GM04503 (cell line): ENCODE measurements at regions not wholly inside any gene's neighbourhood (a gene's known extent, or its start where the extent isn't known, plus 50 kb on each side); places are given as distances from the start of the nearest gene placed in this dataset.
"Not testable (repeated sequence)": the region's sequence is repeated elsewhere in the genome, so short reads cannot be mapped to it uniquely, and the experiment has no call there.

ENCODE experiments used
- DNase-seq: peaks from one replicate; pipeline ENCODE4 v3.0.0-alpha.2; 2012; ENCODE audit warnings: low read depth

DNA sequence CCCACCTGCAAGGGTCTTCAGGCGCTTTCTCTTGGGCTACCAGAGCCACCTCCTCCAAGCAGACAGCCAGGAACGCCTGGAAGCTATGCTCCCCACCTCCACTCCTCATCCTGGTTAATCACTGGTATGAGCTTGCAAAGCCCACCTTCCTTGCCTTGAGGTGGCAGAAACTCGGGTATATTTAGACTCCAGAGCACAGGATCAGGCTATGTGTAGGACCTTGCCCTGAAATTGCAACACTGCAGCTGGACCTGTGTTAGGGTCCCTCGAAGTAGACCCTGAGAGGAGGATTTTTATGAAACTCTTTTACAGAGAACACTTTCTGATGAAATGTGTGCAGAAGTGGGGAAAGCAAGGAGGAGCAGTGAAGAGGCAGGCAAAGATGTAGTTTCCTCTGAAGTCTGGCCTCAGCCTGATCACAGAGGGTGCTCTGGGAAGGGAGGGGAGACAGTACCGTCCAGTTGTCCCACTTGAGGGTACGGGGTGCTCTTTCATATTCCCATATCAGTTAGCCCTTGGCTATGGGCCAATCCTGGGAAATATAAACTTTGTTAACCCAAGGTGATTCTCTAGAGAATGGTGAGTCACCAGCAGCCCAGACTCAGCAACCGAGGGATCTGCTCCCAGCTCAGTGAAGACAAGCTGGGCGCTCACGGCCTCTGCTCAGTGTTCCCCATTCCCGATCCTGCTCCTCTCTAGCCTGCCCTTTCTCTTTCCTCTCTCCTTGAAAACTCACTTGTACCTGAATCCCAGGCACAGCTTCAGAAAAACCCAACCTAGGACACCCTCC lies 157.9 kb downstream of the UQCRFS1 start:
- DNase-seq: no peak

GRCh38 chr19:29048873-29049272 lies 164.1 kb downstream of the UQCRFS1 start:
- no peak for DNase-seq

DNA sequence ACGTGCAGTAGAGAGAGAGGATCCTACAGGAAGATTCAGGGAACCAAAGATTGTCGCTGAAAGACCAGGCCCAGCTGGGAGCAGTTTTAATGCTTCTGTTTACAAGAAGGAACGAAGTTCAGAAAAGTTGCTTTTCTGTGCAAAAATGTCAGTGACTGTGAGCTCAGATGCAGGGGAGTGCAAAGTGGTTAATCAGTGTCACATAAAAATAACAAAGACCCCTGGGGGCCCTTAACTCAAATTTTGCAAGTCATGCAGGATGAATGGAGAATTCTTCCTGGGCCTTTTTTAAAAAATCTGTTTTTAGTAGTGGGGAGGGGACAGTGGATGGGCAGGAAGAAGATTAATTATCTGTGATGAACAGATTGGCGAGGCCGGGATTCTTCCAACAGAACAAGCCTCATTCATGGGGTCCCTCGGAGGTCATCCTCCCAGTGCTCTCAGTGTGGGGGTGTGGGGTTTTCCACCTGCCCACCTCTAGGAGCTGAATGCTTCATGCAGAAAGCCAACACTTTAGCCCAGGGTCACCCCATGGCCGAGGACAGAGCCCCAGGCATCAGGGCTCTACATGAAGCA lies 167.2 kb downstream of the UQCRFS1 start:
- no peak for DNase-seq

GRCh38 chr19:29044037-29044436 lies 168.9 kb downstream of the UQCRFS1 start:
- no peak for DNase-seq

- DNase-seq: no peak
Measured at GRCh38 chr19:29042450-29042849, 170.5 kb downstream of the UQCRFS1 start.

GRCh38 chr19:29040951-29041350 lies 172.0 kb downstream of the UQCRFS1 start:
- no peak for DNase-seq

- no peak for DNase-seq
Measured at GRCh38 chr19:29040292-29040691, 172.7 kb downstream of the UQCRFS1 start.

- not testable (repeated sequence) for DNase-seq
Measured at GRCh38 chr19:29039036-29039435, 173.9 kb downstream of the UQCRFS1 start.

- no peak for DNase-seq
Measured at GRCh38 chr19:29031216-29031615, 181.7 kb downstream of the UQCRFS1 start.

DNA sequence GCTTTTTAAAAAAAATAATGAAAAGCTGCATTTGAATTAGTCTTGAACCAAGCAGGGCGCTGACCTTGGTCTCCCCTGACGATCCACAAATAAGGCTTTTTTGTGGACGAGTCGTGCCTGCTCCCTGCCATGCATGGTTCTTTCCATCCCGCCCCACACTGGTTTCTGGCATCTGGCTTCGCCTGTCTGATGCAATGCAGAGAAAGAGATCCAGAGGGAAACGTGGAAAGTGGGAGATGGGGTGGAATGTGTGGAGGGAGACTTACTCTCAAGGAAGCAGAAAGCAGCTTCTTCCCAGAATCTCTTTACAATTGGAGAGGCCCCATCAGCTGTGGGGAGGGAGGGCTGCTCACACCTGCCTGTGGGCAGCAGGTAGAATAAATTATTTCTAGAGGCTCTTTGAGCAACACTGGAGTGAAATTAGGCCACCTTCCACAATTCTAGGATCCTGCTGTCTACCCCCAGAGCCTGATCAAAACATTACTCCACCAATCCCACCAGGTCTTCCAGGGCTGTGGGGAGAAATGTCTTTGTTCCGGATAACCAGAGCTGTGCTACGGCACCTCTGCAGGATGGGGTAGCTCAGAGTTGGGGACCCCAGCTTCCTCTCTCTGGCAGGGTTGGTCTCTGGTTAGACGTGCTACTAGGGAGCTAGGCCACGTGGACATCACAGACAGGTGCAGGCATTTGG lies 183.5 kb downstream of the UQCRFS1 start:
- DNase-seq: no peak

DNA sequence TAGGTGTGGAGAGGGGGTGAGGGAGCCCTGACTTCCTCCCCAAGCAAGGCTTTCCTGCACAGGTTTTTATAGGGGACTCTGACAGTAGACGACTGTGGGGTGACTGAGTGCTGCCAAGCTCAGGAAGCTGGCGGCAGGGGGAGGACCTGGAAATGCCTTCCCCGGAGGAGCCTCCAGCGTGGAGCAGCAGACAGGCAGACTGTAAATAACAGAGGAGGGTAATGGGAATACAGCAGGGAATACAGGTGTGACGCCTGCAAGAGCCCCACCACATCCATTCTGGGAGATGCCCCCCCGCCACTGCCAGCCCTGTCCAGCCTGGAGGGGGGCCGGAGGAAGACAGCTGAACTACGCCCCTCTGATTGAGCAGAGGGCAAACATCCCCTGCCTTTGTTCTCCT lies 190.4 kb downstream of the UQCRFS1 start:
- no peak for DNase-seq

GRCh38 chr19:29022165-29022564 lies 190.8 kb downstream of the UQCRFS1 start:
- DNase-seq: no peak

DNA sequence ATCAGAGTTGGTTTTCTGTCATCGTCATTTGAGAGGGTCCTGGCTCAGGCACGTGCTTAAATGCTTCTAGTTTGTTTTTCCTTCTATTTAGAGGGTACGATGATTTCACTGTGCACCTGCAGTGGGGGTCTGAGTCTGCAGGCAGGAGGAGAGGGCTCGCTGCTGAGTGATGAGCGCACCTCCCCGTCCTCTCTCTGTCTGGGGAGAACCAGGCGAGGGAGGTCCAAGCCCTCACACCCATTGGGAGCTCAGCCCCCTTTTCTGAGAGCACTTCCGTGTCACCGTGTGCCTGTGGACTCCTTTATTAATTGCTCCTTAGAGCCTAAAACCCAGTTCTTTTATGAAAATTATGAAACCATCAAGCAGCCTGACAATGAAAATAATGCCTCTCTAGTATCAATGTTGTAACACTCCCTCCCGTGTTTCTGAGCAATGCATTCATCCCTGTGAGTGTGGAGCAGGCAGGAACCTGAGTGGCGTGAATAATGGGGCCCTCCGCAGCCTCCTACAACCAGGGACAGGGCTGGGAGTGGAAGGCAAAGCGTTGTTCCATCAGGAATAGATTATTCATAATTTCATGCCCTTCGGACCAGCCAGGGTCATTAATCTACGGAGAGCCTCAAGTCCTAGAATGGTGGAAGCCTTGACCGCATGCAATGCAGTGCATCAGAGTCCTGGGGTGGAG lies 191.6 kb downstream of the UQCRFS1 start:
- DNase-seq: no peak

DNA sequence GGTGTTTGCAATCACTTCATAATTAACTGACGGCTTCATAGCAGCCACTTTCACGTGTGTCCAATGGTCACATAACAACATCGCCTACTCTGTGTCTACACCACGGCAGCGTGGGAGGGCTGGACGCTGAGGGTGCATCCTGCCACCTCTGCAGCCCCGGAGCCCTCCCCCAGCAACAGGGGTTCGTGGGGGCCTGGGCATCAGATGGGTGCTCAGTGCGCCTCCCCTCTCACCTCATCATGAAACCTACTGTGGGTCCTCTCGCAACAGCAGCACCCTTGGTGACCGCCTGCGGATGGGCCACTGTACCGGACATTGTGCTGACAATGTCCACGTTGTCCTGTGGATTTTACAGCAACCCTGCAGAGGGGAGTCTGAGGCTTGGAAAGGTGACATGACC lies 193.5 kb downstream of the UQCRFS1 start:
- no peak for DNase-seq

DNA sequence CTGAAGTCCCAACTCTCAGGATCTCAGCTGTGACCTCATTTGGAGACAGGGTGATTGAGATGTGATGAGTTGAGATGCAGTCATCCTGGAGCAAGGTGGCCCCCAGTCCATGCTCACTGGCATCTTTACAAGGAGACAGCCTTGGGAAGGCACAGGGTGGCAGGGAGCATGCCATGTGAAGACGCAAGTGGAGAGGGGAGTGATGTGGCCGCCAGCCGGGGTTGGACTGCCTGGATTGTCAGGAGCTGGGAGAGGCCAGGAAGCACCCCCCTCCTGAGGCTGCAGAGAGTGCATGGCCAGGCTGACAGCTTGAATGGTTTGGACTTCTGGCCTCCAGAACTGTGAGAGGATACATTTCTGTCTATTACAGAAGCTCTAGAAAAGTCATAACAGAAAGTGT lies 194.4 kb downstream of the UQCRFS1 start:
- DNase-seq: no peak

DNA sequence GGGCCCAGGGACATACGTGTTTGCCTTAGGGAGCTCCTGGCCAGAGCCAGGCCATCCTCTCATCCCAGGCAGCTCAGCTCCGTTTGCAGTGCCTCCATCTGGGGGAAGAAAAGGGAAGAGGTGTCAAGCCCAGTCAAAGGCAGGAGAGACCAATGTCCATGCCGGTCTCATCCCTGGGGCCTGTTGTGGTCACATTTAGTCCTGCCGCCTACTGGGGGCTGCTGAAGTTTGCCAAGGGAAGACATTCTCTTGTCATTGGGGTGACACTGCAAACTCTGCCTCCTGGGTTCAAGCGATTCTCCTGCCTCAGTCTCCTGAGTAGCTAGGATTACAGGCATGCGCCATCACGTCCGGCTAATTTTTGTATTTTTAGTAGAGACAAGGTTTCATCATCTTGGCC lies 195.2 kb downstream of the UQCRFS1 start:
- DNase-seq: no peak

DNA sequence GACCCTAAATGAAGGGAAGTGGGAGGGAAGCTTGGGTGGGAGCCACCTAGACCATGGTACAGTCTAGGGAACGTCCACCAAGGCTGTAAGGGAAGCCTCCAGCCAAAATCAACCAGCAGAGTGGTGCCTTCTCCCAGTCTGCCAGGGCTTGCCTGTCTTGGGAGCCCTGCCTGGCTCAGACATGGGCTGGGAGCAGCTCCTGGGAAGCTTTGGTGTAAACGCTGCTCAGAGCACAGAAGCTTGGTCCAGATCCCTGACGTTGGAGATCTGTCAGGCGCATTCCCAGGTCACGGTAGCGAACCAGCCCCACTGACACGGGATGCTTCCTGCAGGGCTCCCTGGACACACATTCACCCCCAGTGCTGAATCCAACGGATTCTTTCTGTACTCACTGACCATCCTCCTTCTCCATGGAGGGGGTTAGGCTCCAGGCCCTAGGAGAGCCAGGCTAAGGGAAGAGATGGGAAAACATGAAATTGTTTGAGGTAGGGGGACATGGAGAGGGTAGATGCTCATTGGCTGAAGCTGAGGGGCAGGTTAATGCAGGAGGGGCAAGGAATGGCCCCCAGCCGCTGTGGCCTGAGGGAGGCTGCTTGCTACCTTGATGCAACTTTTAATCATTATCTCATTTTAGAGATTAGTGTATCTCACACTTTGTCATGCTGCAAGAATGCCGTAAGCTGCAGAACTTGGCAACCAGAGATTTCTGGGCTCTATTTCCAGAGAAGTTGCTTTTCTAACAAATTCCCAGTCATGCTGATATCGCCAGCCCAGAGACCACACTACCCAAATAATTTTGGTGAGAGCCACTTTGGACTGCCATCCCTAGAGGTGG lies 195.8 kb downstream of the UQCRFS1 start:
- no peak for DNase-seq

DNA sequence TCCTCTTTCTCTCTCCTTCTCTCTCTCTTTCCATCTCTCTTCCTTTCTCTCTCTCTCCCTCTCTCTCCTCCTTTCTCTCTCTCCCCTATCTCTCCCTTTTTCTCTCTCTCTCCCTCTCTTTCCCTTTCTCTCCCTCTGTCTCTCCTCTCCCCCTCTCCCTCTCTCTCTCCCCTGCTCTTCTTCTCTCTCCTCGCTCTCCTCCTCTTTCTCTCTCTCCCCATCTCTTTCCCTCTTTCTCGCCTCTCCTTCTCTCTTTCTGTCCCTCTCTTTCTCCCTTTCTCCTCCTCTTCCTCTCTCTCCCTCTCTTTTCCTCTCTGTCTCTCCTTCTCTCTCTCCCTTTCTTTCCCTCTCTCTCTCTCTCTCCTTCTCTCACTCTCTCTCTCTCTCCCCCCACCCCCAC lies 196.6 kb downstream of the UQCRFS1 start:
- DNase-seq: no peak

GRCh38 chr19:29015569-29015968 lies 197.4 kb downstream of the UQCRFS1 start:
- no peak for DNase-seq

DNA sequence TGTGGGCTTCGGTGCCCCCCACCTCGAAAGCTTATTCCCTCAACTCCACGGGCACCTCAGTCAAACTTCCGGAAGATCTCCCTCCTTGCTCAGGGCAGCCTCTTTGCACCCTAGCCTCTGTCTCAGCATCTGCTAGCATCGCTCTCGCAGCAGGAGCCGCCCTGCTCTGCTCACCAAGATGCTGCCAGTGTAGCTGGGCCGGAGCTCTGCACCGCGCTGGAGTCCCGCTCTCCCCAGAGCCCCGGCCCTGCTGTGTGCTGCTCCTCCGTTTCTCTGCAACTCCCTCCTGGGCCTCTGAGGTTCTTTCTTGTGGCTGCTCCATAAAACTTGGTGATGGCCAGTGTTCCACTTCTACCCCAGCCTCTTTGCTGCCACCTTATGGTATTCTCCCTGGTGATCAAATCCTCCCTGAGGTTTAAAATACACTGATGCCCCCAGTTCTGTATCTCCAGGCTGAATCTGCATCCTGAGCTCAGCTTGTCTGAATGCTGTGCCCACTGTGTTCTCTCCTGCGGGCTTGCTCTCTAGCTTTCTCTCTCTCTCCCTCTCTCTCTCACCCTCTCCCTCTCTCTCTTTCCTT lies 198.0 kb downstream of the UQCRFS1 start:
- DNase-seq: no peak

GRCh38 chr19:29013988-29014387 lies 199.0 kb downstream of the UQCRFS1 start:
- no peak for DNase-seq
